ENCODE measurements at regions not wholly inside any gene's neighbourhood (a gene's known extent, or its start where the extent isn't known, plus 50 kb on each side); places are given as distances from the start of the nearest gene placed in this dataset.
"Not testable (repeated sequence)": the region's sequence is repeated elsewhere in the genome, so short reads cannot be mapped to it uniquely, and the experiment has no call there.

DNA sequence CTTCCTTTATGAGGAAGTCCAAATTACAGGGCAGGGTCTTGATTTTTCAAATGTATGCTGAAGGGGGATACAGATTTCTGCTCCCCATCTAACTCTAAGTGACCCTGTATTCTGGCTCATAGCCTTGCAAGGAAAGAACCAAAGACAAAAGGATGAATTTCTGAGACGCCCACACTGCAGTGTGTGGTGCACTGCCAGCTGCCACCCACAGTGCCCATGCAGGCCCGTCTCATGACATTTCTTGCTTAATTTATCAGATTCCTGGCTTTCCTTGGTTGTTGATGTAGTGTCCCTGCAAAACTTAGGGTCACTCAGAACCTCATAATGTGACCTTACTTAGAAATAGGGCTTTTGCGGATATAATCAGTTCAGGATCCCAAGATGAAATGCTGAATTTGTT, 68.0 kb downstream of the CBLN4 start:
- no peaks in the 10 kb centered on the region for H3K27me3 ChIP-seq
- TF ChIP-seq POLR2AphosphoS5 (IDR thresholded peaks at IDR 0.05; ENCODE audit: insufficient read depth in 1 of 2, low read depth in 1 of 2) (no peak), POLR2A (IDR thresholded peaks at IDR 0.05) (no peak)
- TF ChIP-seq, protein P1, sequence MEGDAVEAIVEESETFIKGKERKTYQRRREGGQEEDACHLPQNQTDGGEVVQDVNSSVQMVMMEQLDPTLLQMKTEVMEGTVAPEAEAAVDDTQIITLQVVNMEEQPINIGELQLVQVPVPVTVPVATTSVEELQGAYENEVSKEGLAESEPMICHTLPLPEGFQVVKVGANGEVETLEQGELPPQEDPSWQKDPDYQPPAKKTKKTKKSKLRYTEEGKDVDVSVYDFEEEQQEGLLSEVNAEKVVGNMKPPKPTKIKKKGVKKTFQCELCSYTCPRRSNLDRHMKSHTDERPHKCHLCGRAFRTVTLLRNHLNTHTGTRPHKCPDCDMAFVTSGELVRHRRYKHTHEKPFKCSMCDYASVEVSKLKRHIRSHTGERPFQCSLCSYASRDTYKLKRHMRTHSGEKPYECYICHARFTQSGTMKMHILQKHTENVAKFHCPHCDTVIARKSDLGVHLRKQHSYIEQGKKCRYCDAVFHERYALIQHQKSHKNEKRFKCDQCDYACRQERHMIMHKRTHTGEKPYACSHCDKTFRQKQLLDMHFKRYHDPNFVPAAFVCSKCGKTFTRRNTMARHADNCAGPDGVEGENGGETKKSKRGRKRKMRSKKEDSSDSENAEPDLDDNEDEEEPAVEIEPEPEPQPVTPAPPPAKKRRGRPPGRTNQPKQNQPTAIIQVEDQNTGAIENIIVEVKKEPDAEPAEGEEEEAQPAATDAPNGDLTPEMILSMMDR (IDR thresholded peaks at IDR 0.05) = no peak
- no peak for DNase-seq (ENCODE audit: extremely low spot score in 2 of 2)
- intact Hi-C loops (cut with DNase I) = no loop called here
- H3K36me3 ChIP-seq = no peaks in the 10 kb centered on the region
- no peaks in the 10 kb centered on the region for H3K4me1 ChIP-seq
- no peak overlapping the region for H3K4me3 ChIP-seq
- no peaks in the 10 kb centered on the region for H3K9me3 ChIP-seq
- no peak overlapping the region for H3K27ac ChIP-seq

DNA sequence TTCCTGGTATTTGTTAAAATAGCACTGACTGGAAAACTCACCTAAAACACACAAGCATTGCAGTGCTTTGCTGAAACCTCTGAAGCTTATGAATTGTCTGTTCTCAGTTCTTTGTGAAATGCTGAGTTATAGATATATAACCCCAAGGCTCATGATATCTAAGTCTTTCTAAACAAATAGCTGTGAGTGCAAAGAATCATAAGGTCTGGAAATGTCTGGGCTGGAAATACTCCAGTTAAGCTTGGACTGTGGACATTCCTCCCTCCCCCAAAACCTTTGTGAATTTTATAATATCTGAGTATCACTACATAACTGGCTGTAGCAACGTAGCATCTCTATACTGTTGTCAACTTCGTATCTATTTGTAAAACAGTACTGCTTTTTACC, 69.1 kb downstream of the CBLN4 start:
- DNase-seq (ENCODE audit: extremely low spot score in 2 of 2) = no peak
- intact Hi-C loops (cut with DNase I) = no loop called here

DNA sequence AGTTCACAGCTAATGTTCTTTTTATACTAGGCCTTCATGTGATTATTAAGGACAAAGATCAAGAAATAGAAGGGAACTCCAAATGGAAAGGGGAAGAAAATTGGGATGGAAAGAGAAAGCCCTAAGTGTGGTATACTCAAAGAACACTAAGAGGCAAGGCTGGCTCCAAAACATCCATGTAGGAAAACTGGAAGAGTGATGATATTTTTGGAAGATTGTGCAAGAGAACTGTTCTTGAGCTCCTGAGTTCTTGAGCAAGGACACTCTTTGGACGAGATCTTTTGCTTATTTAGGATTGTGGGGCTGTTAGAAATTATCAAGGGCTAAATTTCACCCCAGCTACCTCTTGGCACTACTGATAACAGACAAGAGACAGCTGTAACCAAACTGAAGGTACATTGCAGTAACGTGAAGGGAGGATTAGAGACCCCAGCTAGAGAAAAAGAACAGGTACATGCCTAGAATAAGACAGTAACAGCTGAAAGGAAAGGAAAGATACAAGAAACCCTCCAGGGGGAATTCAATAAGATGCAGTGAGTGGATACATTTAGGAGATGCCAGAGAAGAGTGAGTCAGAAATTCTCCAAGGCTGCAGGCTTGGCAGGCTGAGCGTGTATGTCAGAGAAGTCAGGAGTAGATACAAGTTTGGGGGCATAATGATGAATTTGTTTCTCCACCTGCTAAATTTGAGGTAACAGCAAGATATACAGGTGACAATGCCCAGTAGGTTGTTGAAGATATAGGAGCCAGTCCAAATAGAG, 69.7 kb downstream of the CBLN4 start:
- no peak for TF ChIP-seq POLR2A (IDR thresholded peaks at IDR 0.05)
- no peak for TF ChIP-seq POLR2AphosphoS5 (IDR thresholded peaks at IDR 0.05; ENCODE audit: insufficient read depth in 1 of 2, low read depth in 1 of 2)
- TF ChIP-seq, protein P1 (IDR thresholded peaks at IDR 0.05) = no peak
- Histone ChIP-seq H3K27ac (no peak overlapping the region), H3K9me3 (no peaks in the 10 kb centered on the region), H3K27me3 (no peaks in the 10 kb centered on the region), H3K36me3 (no peaks in the 10 kb centered on the region), H3K4me1 (no peaks in the 10 kb centered on the region), H3K4me3 (no peak overlapping the region)
- intact Hi-C loops (cut with DNase I) = no loop called here
- no peak for DNase-seq (ENCODE audit: extremely low spot score in 2 of 2)

More for the DNA sequence above, 69.1 kb downstream of the CBLN4 start:
- Histone ChIP-seq H3K36me3 (no peaks in the 10 kb centered on the region), H3K4me3 (no peak overlapping the region), H3K9me3 (no peaks in the 10 kb centered on the region), H3K27ac (no peak overlapping the region), H3K27me3 (no peaks in the 10 kb centered on the region), H3K4me1 (no peaks in the 10 kb centered on the region)
- no peak for TF ChIP-seq POLR2A (IDR thresholded peaks at IDR 0.05)
- no peak for TF ChIP-seq POLR2AphosphoS5 (IDR thresholded peaks at IDR 0.05; ENCODE audit: insufficient read depth in 1 of 2, low read depth in 1 of 2)
- TF ChIP-seq, protein P1 (IDR thresholded peaks at IDR 0.05) = no peak

DNA sequence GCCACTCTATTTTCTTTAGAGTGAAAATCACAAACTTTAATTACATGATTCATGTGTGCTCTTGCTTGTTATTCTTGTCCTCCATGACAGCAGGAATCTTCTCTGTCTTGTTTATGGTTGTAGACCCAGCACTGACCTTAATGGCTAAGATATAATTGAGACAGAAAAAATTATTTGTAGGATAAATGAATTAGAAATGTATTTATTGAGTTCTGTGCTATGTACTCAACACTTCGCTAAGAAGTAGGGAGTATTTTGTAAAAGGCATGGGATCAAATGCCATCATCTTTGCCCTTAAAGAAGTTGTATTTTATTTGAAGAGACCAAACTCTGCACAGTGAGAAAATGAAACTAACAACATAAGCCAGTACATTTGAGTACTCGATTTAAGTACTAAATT, 71.2 kb downstream of the CBLN4 start:
- H3K27me3 ChIP-seq = no peaks in the 10 kb centered on the region
- H3K36me3 ChIP-seq = no peaks in the 10 kb centered on the region
- no peaks in the 10 kb centered on the region for H3K4me1 ChIP-seq
- no peak overlapping the region for H3K27ac ChIP-seq
- intact Hi-C loops (cut with DNase I) = no loop called here
- no peaks in the 10 kb centered on the region for H3K9me3 ChIP-seq
- DNase-seq (ENCODE audit: extremely low spot score in 2 of 2) = no peak
- TF ChIP-seq, protein P1 (IDR thresholded peaks at IDR 0.05) = no peak
- no peak overlapping the region for H3K4me3 ChIP-seq

DNA sequence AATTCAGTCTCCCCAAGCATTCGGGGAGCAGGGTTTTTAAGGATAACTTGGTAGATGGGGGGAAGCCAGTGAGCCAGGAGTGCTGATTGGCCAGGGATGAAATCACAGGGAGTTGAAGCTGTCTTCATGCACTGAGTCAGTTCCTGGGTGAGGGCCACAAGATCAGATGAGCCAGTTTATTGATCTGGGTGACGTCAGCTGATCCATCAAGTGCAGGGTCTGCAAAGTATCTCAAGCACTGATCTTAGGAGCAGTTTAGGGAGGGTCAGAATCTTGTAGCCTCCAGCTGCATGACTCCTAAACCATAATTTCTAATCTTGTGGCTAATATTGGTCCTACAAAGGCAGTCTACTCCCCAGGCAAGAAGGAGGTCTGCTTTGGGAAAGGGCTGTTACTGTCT, 74.4 kb downstream of the CBLN4 start:
- H3K36me3 ChIP-seq; H3K27ac ChIP-seq; DNase-seq (ENCODE audit: extremely low spot score in 2 of 2); H3K9me3 ChIP-seq; H3K27me3 ChIP-seq; H3K4me3 ChIP-seq; H3K4me1 ChIP-seq; intact Hi-C loops (cut with DNase I): not testable (repeated sequence)

Measured in vagina (tissue), 2 donors.